ENCODE measurements at regions not wholly inside any gene's neighbourhood (a gene's known extent, or its start where the extent isn't known, plus 50 kb on each side); places are given as distances from the start of the nearest gene placed in this dataset.

DNA sequence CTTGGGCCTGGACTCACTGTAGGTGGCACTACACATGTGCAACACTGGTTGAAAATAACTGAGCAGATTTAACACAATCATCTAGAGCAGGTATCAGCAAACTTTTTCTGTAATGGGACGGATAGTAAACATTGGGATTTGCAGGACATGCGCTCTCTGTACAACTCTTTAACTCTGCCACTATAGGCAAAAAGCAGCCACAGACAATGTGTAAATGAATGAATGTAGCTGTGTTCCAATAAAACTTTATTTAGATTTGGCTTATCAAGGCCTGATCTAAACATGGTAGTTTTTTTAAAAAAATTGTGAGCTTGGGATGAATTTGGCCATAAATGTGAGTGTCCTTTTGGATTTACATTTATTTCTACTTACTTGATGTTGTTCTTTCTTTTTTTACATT is 407.3 kb downstream of the FAT4 start:
- TF ChIP-seq, protein P1, sequence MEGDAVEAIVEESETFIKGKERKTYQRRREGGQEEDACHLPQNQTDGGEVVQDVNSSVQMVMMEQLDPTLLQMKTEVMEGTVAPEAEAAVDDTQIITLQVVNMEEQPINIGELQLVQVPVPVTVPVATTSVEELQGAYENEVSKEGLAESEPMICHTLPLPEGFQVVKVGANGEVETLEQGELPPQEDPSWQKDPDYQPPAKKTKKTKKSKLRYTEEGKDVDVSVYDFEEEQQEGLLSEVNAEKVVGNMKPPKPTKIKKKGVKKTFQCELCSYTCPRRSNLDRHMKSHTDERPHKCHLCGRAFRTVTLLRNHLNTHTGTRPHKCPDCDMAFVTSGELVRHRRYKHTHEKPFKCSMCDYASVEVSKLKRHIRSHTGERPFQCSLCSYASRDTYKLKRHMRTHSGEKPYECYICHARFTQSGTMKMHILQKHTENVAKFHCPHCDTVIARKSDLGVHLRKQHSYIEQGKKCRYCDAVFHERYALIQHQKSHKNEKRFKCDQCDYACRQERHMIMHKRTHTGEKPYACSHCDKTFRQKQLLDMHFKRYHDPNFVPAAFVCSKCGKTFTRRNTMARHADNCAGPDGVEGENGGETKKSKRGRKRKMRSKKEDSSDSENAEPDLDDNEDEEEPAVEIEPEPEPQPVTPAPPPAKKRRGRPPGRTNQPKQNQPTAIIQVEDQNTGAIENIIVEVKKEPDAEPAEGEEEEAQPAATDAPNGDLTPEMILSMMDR (IDR thresholded peaks at IDR 0.05; ENCODE audit: low read depth, low read length, missing input control), result no peak
- TF ChIP-seq, protein P2, sequence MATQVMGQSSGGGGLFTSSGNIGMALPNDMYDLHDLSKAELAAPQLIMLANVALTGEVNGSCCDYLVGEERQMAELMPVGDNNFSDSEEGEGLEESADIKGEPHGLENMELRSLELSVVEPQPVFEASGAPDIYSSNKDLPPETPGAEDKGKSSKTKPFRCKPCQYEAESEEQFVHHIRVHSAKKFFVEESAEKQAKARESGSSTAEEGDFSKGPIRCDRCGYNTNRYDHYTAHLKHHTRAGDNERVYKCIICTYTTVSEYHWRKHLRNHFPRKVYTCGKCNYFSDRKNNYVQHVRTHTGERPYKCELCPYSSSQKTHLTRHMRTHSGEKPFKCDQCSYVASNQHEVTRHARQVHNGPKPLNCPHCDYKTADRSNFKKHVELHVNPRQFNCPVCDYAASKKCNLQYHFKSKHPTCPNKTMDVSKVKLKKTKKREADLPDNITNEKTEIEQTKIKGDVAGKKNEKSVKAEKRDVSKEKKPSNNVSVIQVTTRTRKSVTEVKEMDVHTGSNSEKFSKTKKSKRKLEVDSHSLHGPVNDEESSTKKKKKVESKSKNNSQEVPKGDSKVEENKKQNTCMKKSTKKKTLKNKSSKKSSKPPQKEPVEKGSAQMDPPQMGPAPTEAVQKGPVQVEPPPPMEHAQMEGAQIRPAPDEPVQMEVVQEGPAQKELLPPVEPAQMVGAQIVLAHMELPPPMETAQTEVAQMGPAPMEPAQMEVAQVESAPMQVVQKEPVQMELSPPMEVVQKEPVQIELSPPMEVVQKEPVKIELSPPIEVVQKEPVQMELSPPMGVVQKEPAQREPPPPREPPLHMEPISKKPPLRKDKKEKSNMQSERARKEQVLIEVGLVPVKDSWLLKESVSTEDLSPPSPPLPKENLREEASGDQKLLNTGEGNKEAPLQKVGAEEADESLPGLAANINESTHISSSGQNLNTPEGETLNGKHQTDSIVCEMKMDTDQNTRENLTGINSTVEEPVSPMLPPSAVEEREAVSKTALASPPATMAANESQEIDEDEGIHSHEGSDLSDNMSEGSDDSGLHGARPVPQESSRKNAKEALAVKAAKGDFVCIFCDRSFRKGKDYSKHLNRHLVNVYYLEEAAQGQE (IDR thresholded peaks at IDR 0.05), result no peak
- TF ChIP-seq, protein P3, sequence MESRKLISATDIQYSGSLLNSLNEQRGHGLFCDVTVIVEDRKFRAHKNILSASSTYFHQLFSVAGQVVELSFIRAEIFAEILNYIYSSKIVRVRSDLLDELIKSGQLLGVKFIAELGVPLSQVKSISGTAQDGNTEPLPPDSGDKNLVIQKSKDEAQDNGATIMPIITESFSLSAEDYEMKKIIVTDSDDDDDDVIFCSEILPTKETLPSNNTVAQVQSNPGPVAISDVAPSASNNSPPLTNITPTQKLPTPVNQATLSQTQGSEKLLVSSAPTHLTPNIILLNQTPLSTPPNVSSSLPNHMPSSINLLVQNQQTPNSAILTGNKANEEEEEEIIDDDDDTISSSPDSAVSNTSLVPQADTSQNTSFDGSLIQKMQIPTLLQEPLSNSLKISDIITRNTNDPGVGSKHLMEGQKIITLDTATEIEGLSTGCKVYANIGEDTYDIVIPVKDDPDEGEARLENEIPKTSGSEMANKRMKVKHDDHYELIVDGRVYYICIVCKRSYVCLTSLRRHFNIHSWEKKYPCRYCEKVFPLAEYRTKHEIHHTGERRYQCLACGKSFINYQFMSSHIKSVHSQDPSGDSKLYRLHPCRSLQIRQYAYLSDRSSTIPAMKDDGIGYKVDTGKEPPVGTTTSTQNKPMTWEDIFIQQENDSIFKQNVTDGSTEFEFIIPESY (IDR thresholded peaks at IDR 0.05), result no peak
- no peak for TF ChIP-seq YY1 (IDR thresholded peaks at IDR 0.05)
- no peak for TF ChIP-seq RAD21 (IDR thresholded peaks at IDR 0.05)
- no peak for TF ChIP-seq JUND (IDR thresholded peaks at IDR 0.05)
- no peak for TF ChIP-seq GABPA (IDR thresholded peaks at IDR 0.05 in 1 of 2, conservative IDR thresholded peaks at IDR 0.05 in 1 of 2)
- no peak for TF ChIP-seq SP1 (IDR thresholded peaks at IDR 0.05)
- no peak for TF ChIP-seq TAF1 (conservative IDR thresholded peaks at IDR 0.05)
- no peak for TF ChIP-seq EGR1 (IDR thresholded peaks at IDR 0.05; ENCODE audit: low read depth in 2 of 2)
- TF ChIP-seq, protein P4, sequence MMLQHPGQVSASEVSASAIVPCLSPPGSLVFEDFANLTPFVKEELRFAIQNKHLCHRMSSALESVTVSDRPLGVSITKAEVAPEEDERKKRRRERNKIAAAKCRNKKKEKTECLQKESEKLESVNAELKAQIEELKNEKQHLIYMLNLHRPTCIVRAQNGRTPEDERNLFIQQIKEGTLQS (IDR thresholded peaks at IDR 0.05), result no peak
- no peak for TF ChIP-seq HNF4G (IDR thresholded peaks at IDR 0.05)
- TF ChIP-seq, protein P5, sequence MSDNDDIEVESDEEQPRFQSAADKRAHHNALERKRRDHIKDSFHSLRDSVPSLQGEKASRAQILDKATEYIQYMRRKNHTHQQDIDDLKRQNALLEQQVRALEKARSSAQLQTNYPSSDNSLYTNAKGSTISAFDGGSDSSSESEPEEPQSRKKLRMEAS (IDR thresholded peaks at IDR 0.05), result no peak
- no peak for TF ChIP-seq FOXA1 (IDR thresholded peaks at IDR 0.05)
